COLO668 (cell line): ENCODE measurements at regions not wholly inside any gene's neighbourhood (a gene's known extent, or its start where the extent isn't known, plus 50 kb on each side); places are given as distances from the start of the nearest gene placed in this dataset.

ENCODE experiments used
- DNase-seq: peaks from one replicate; lab custom pipeline; 2025; ENCODE audit not compliant: unreplicated experiment; lab: John Stamatoyannopoulos, UW

GRCh38 chr14:53478174-53478573, 325.1 kb upstream of the DDHD1 start:
- DNase-seq: no peak

- no peak for DNase-seq
These were observed 320.4 kb upstream of the DDHD1 start for GRCh38 chr14:53473480-53473879.

GRCh38 chr14:53472306-53472705, 319.2 kb upstream of the DDHD1 start:
- no peak for DNase-seq

GRCh38 chr14:53470351-53471043, 317.4 kb upstream of the DDHD1 start:
- no peak for DNase-seq

- no peak for DNase-seq
These were observed 315.8 kb upstream of the DDHD1 start for GRCh38 chr14:53468876-53469275.

GRCh38 chr14:53464376-53464775, 311.3 kb upstream of the DDHD1 start:
- no peak for DNase-seq

- no peak for DNase-seq
These were observed 310.0 kb upstream of the DDHD1 start for GRCh38 chr14:53462931-53463778.

GRCh38 chr14:53461858-53462257, 308.7 kb upstream of the DDHD1 start:
- no peak for DNase-seq

GRCh38 chr14:53460544-53460943, 307.4 kb upstream of the DDHD1 start:
- no peak for DNase-seq

- DNase-seq: no peak
These were observed 305.3 kb upstream of the DDHD1 start for GRCh38 chr14:53458368-53458814.

- no peak for DNase-seq
These were observed 303.8 kb upstream of the DDHD1 start for GRCh38 chr14:53456931-53457330.

GRCh38 chr14:53452005-53452673, 299.0 kb upstream of the DDHD1 start:
- no peak for DNase-seq

GRCh38 chr14:53450871-53451270, 297.7 kb upstream of the DDHD1 start:
- DNase-seq: no peak

- no peak for DNase-seq
These were observed 295.6 kb upstream of the DDHD1 start for GRCh38 chr14:53448682-53449081.

GRCh38 chr14:53444677-53445312, 291.7 kb upstream of the DDHD1 start:
- no peak for DNase-seq

GRCh38 chr14:53441789-53442188, 288.7 kb upstream of the DDHD1 start:
- DNase-seq: no peak

GRCh38 chr14:53437858-53438257, 284.7 kb upstream of the DDHD1 start:
- no peak for DNase-seq

- DNase-seq: peak; percentile 25
These were observed 279.3 kb upstream of the DDHD1 start for GRCh38 chr14:53432378-53432802.

GRCh38 chr14:53430870-53431269, 277.7 kb upstream of the DDHD1 start:
- DNase-seq: no peak

- peak; percentile 23 for DNase-seq
These were observed 259.9 kb upstream of the DDHD1 start for GRCh38 chr14:53412819-53413675.
